ENCODE measurements at regions not wholly inside any gene's neighbourhood (a gene's known extent, or its start where the extent isn't known, plus 50 kb on each side); places are given as distances from the start of the nearest gene placed in this dataset.
"Not testable (repeated sequence)": the region's sequence is repeated elsewhere in the genome, so short reads cannot be mapped to it uniquely, and the experiment has no call there.

DNA sequence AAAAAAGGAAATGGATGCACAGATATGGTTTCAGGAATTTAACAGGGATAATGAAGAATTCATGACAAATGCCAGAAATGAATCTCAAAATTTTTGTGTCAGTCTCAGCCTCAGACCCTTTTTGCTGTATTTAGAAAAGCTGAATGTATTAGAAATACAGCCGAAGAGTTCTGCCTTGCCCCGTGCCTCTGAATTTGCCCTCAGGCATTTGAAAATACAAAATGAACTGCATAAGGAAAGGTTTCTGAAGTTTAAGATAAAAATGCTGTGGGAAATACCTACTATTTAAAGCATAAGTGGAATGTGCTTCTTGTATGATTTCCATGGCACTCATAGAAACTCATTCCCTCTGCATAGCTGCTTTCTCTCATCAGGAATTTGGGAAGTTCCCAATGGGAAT, 1580.6 kb downstream of the DPP10 start:
- POLR2A ChIA-PET = no interaction called here
- no peaks in the 10 kb centered on the region for H3K9me3 ChIP-seq (ENCODE audit: control insufficient read depth, insufficient read depth, low read depth, low read length)
- no peak overlapping the region for H3K27ac ChIP-seq (ENCODE audit: extremely low read depth, low read depth, low read length)
- no peak for TF ChIP-seq ZBTB20 (tag by site-specific recombination; IDR thresholded peaks at IDR 0.05)
- TF ChIP-seq ZNF324 (tag by site-specific recombination; IDR thresholded peaks at IDR 0.05) = no peak
- TF ChIP-seq, protein P1, sequence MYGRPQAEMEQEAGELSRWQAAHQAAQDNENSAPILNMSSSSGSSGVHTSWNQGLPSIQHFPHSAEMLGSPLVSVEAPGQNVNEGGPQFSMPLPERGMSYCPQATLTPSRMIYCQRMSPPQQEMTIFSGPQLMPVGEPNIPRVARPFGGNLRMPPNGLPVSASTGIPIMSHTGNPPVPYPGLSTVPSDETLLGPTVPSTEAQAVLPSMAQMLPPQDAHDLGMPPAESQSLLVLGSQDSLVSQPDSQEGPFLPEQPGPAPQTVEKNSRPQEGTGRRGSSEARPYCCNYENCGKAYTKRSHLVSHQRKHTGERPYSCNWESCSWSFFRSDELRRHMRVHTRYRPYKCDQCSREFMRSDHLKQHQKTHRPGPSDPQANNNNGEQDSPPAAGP (tag by site-specific recombination; IDR thresholded peaks at IDR 0.05) = no peak
- no peak for TF ChIP-seq ZNF426 (tag by site-specific recombination; IDR thresholded peaks at IDR 0.05)
- TF ChIP-seq ZNF2 (tag by site-specific recombination; IDR thresholded peaks at IDR 0.05) = no peak
- no peak for TF ChIP-seq ZNF423 (tag by site-specific recombination; IDR thresholded peaks at IDR 0.05)
- no peak for TF ChIP-seq ZNF473 (tag by site-specific recombination; IDR thresholded peaks at IDR 0.05)
- TF ChIP-seq ZFP69B (tag by site-specific recombination; IDR thresholded peaks at IDR 0.05) = no peak
- TF ChIP-seq KLF1 (tag by site-specific recombination; IDR thresholded peaks at IDR 0.05) = no peak
- TF ChIP-seq SP2 (tag by site-specific recombination; IDR thresholded peaks at IDR 0.05) = no peak
- no peak for TF ChIP-seq ZIC2 (tag by site-specific recombination; IDR thresholded peaks at IDR 0.05)
- TF ChIP-seq EGR2 (tag by site-specific recombination; IDR thresholded peaks at IDR 0.05; ENCODE audit: low read depth) = no peak
- no peak for TF ChIP-seq KLF10 (tag by site-specific recombination; IDR thresholded peaks at IDR 0.05)
- TF ChIP-seq MEIS1 (CRISPR knock-in tag; IDR thresholded peaks at IDR 0.05; ENCODE audit: borderline replicate concordance) = no peak
- TF ChIP-seq, protein P2, sequence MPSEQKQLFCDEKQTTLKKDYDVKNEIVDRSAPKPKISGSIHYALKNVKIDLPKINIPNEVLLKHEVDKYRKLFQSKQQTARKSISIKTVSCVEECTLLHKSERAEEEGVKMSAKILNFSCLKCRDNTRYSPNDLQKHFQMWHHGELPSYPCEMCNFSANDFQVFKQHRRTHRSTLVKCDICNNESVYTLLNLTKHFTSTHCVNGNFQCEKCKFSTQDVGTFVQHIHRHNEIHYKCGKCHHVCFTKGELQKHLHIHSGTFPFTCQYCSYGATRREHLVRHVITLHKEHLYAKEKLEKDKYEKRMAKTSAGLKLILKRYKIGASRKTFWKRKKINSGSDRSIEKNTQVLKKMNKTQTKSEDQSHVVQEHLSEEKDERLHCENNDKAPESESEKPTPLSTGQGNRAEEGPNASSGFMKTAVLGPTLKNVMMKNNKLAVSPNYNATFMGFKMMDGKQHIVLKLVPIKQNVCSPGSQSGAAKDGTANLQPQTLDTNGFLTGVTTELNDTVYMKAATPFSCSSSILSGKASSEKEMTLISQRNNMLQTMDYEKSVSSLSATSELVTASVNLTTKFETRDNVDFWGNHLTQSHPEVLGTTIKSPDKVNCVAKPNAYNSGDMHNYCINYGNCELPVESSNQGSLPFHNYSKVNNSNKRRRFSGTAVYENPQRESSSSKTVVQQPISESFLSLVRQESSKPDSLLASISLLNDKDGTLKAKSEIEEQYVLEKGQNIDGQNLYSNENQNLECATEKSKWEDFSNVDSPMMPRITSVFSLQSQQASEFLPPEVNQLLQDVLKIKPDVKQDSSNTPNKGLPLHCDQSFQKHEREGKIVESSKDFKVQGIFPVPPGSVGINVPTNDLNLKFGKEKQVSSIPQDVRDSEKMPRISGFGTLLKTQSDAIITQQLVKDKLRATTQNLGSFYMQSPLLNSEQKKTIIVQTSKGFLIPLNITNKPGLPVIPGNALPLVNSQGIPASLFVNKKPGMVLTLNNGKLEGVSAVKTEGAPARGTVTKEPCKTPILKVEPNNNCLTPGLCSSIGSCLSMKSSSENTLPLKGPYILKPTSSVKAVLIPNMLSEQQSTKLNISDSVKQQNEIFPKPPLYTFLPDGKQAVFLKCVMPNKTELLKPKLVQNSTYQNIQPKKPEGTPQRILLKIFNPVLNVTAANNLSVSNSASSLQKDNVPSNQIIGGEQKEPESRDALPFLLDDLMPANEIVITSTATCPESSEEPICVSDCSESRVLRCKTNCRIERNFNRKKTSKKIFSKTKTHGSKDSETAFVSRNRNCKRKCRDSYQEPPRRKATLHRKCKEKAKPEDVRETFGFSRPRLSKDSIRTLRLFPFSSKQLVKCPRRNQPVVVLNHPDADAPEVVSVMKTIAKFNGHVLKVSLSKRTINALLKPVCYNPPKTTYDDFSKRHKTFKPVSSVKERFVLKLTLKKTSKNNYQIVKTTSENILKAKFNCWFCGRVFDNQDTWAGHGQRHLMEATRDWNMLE (tag by site-specific recombination; conservative IDR thresholded peaks at IDR 0.05; ENCODE audit: low read depth) = no peak
- no peak for TF ChIP-seq ZNF211 (tag by site-specific recombination; IDR thresholded peaks at IDR 0.05; ENCODE audit: low read depth)
- no peak for TF ChIP-seq ZNF664 (tag by site-specific recombination; IDR thresholded peaks at IDR 0.05)
- TF ChIP-seq ZNF792 (tag by site-specific recombination; IDR thresholded peaks at IDR 0.05) = no peak
- TF ChIP-seq ZNF214 (tag by site-specific recombination; IDR thresholded peaks at IDR 0.05; ENCODE audit: borderline replicate concordance) = no peak
- no peak for TF ChIP-seq ZNF112 (tag by site-specific recombination; IDR thresholded peaks at IDR 0.05)
- no peak overlapping the region for H3K4me3 ChIP-seq (ENCODE audit: low read depth, low read length)
- CTCF ChIA-PET = no interaction called here
- H3K36me3 ChIP-seq (ENCODE audit: control insufficient read depth in 2 of 2, insufficient read depth in 1 of 2, low read length in 2 of 2) = no peaks in the 10 kb centered on the region
- H3K4me1 ChIP-seq (ENCODE audit: control insufficient read depth, insufficient read depth, low read length) = no peaks in the 10 kb centered on the region

DNA sequence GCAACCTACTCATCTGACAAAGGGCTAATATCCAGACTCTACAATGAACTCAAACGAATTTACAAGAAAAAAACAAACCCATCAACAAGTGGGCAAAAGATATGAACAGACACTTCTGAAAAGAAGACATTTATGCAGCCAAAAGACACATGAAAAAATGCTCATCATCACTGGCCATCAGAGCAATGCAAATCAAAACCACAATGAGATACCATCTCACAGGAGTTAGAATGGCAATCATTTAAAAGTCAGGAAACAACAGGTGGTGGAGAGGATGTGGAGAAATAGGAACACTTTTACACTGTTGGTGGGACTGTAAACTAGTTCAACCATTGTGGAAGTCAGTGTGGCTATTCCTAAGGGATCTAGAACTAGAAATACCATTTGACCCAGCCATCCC, 1596.3 kb downstream of the DPP10 start:
- H3K27ac ChIP-seq (ENCODE audit: extremely low read depth, low read depth, low read length); H3K36me3 ChIP-seq (ENCODE audit: control insufficient read depth in 2 of 2, insufficient read depth in 1 of 2, low read length in 2 of 2); H3K9me3 ChIP-seq (ENCODE audit: control insufficient read depth, insufficient read depth, low read depth, low read length); CTCF ChIA-PET; H3K4me3 ChIP-seq (ENCODE audit: low read depth, low read length); POLR2A ChIA-PET; H3K4me1 ChIP-seq (ENCODE audit: control insufficient read depth, insufficient read depth, low read length): not testable (repeated sequence)
- peak; percentile 59; the same call in 1 of the 2 replicates for TF ChIP-seq SCRT1 (tag by site-specific recombination; IDR thresholded peaks at IDR 0.05; ENCODE audit: borderline replicate concordance)
- peak; percentile 60 for TF ChIP-seq SCRT2 (tag by site-specific recombination; IDR thresholded peaks at IDR 0.05)

Data from HEK293 (cell line).